Right atrium auricular region (tissue), 2 donors: ENCODE measurements at regions not wholly inside any gene's neighbourhood (a gene's known extent, or its start where the extent isn't known, plus 50 kb on each side); places are given as distances from the start of the nearest gene placed in this dataset.

Experiments used
- DNase-seq: peaks from one replicate; pipeline ENCODE4 v3.0.0-alpha.2; 2019; ENCODE audit warnings: low spot score
- H3K27ac ChIP-seq, 2 donors: fragments of 200-600 bp; sonication (generic); 1 replicate in 1 of 2; 2 replicates in 1 of 2; pipeline ENCODE4 v1.5.1; 2016 to 2019
- H3K27me3 ChIP-seq, 2 donors: fragments of 200-600 bp; sonication (generic); one replicate each; pipeline versions ENCODE4 v1.5.1 to v1.6.0; 2017 to 2019
- H3K36me3 ChIP-seq: fragments of 200-600 bp; sonication (generic); one replicate; pipeline ENCODE4 v1.5.1; 2016
- H3K4me1 ChIP-seq, 2 donors: fragments of 200-600 bp; sonication (generic); one replicate each; pipeline versions ENCODE4 v1.5.1 to v1.6.0; 2017 to 2019
- H3K4me3 ChIP-seq, 2 donors: fragments of 200-600 bp; sonication (generic); 1 replicate in 1 of 2; 2 replicates in 1 of 2; pipeline ENCODE4 v1.5.1; 2017 to 2019; ENCODE audit warnings: mild to moderate bottlenecking in 1 of 2, moderate library complexity in 1 of 2
- H3K9me3 ChIP-seq, 2 donors: fragments of 200-600 bp; sonication (generic); one replicate each; pipeline ENCODE4 v1.5.1; 2019
- CTCF ChIP-seq, 2 donors: fragments of 200-600 bp; sonication (generic); IDR thresholded peaks; one replicate each; pipeline ENCODE4 v1.5.1; 2019; ENCODE audit warnings: antibody characterized with exemption in 2 of 2

GRCh38 chr12:39077226-39077625 lies 171.8 kb upstream of the CPNE8 start:
- Histone ChIP-seq H3K27ac (no peak overlapping the region), H3K4me3 (no peak overlapping the region), H3K36me3 (no peaks in the 10 kb centered on the region), H3K4me1 (no peaks in the 10 kb centered on the region), H3K27me3 (no peaks in the 10 kb centered on the region), H3K9me3 (no peaks in the 10 kb centered on the region)
- no peak for TF ChIP-seq CTCF (IDR thresholded peaks at IDR 0.05)
- no peak for DNase-seq

- no peaks in the 10 kb centered on the region for H3K4me1 ChIP-seq
- H3K9me3 ChIP-seq = no peaks in the 10 kb centered on the region
- H3K36me3 ChIP-seq = no peaks in the 10 kb centered on the region
- TF ChIP-seq CTCF (IDR thresholded peaks at IDR 0.05) = no peak
- H3K4me3 ChIP-seq = no peak overlapping the region
- DNase-seq = no peak
- H3K27ac ChIP-seq = no peak overlapping the region
- no peaks in the 10 kb centered on the region for H3K27me3 ChIP-seq
Measured at GRCh38 chr12:39074063-39074462, 168.7 kb upstream of the CPNE8 start.

GRCh38 chr12:39072658-39073057 lies 167.3 kb upstream of the CPNE8 start:
- Histone ChIP-seq H3K9me3 (no peaks in the 10 kb centered on the region), H3K4me3 (no peak overlapping the region), H3K4me1 (no peaks in the 10 kb centered on the region), H3K36me3 (no peaks in the 10 kb centered on the region), H3K27ac (no peak overlapping the region), H3K27me3 (no peaks in the 10 kb centered on the region)
- DNase-seq = no peak
- TF ChIP-seq CTCF (IDR thresholded peaks at IDR 0.05) = no peak

GRCh38 chr12:39071611-39072010 lies 166.2 kb upstream of the CPNE8 start:
- no peak overlapping the region for H3K4me3 ChIP-seq
- no peaks in the 10 kb centered on the region for H3K36me3 ChIP-seq

GRCh38 chr12:39070775-39071174 lies 165.4 kb upstream of the CPNE8 start:
- Histone ChIP-seq H3K36me3 (no peaks in the 10 kb centered on the region), H3K4me3 (no peak overlapping the region), H3K27me3 (no peaks in the 10 kb centered on the region), H3K4me1 (no peaks in the 10 kb centered on the region), H3K27ac (no peak overlapping the region), H3K9me3 (no peaks in the 10 kb centered on the region)
- TF ChIP-seq CTCF (IDR thresholded peaks at IDR 0.05) = no peak
- no peak for DNase-seq

More at GRCh38 chr12:39071611-39072010, 166.2 kb upstream of the CPNE8 start:
- Histone ChIP-seq H3K4me1 (no peaks in the 10 kb centered on the region), H3K27me3 (no peaks in the 10 kb centered on the region), H3K27ac (no peak overlapping the region), H3K9me3 (no peaks in the 10 kb centered on the region)
- no peak for DNase-seq
- no peak for TF ChIP-seq CTCF (IDR thresholded peaks at IDR 0.05)

- no peak overlapping the region for H3K27ac ChIP-seq
- no peaks in the 10 kb centered on the region for H3K36me3 ChIP-seq
- H3K9me3 ChIP-seq = no peaks in the 10 kb centered on the region
- no peak overlapping the region for H3K4me3 ChIP-seq
- no peaks in the 10 kb centered on the region for H3K4me1 ChIP-seq
- TF ChIP-seq CTCF (IDR thresholded peaks at IDR 0.05) = no peak
- H3K27me3 ChIP-seq = no peaks in the 10 kb centered on the region
- DNase-seq = no peak
Measured at GRCh38 chr12:39065455-39065854, 160.1 kb upstream of the CPNE8 start.
